Prostate gland (tissue), 2 donors: ENCODE measurements at regions not wholly inside any gene's neighbourhood (a gene's known extent, or its start where the extent isn't known, plus 50 kb on each side); places are given as distances from the start of the nearest gene placed in this dataset.
A peak's percentile ranks its signal among the peaks of the same experiment; 100 is the strongest.

ENCODE experiments used
- DNase-seq: peaks from one replicate; pipeline ENCODE4 v3.0.0-alpha.2; 2019; ENCODE audit warnings: low spot score
- H3K27ac ChIP-seq, 2 donors: fragments of 200-600 bp; sonication (generic); 2 replicates each; pipeline ENCODE4 v1.5.1; 2017 to 2019
- H3K27me3 ChIP-seq: fragments of 200-600 bp; sonication (generic); replicated peaks from 2 replicates; pipeline ENCODE4 v1.5.1; 2019; ENCODE audit not compliant: insufficient read depth
- H3K36me3 ChIP-seq, 2 donors: fragments of 200-600 bp; sonication (generic); 1 replicate in 1 of 2; 2 replicates in 1 of 2; pipeline versions ENCODE4 v1.5.1 to v1.8.1; 2017 to 2019
- H3K4me1 ChIP-seq: fragments of 200-600 bp; sonication (generic); replicated peaks from 2 replicates; pipeline ENCODE4 v1.5.1; 2019
- H3K4me3 ChIP-seq, 2 donors: fragments of 200-600 bp; sonication (generic); 2 replicates each; pipeline ENCODE4 v1.5.1; 2017 to 2019
- H3K9me3 ChIP-seq: fragments of 200-600 bp; sonication (generic); 2 replicates; pipeline ENCODE4 v1.5.1; 2017
- POLR2A ChIP-seq: fragments of 450-650 bp; IDR thresholded peaks from one replicate; pipeline ENCODE4 v1.6.1; 2016; ENCODE audit warnings: antibody characterized with exemption, mild to moderate bottlenecking
- POLR2AphosphoS5 ChIP-seq: sonication (generic); formaldehyde crosslinking; IDR thresholded peaks from one replicate; pipeline ENCODE4 v1.6.1; 2017; ENCODE audit warnings: antibody characterized with exemption
- WGBS: methylation state at CpG from one replicate; pipeline ENCODE4 v1.1.5; 2018; 5-methylcytosine and 5-hydroxymethylcytosine counted together
- intact Hi-C: fragments of 100-400 bp; cut with DNase I; formaldehyde crosslinking; loops from one replicate; pipeline ENCODE4 v1.14.2; 2022
- TF ChIP-seq, protein P1 (sequence below), 4 experiments: fragments of 200-600 bp in 2 of 4; fragments of 450-650 bp in 2 of 4; sonication (generic) in 2 of 4; IDR thresholded peaks; 1 replicate in 3 of 4; 2 replicates in 1 of 4; pipeline ENCODE4 v1.5.1; 2016 to 2019; ENCODE audit warnings: antibody characterized with exemption in 4 of 4, mild to moderate bottlenecking in 2 of 4, moderate library complexity in 2 of 4

DNA sequence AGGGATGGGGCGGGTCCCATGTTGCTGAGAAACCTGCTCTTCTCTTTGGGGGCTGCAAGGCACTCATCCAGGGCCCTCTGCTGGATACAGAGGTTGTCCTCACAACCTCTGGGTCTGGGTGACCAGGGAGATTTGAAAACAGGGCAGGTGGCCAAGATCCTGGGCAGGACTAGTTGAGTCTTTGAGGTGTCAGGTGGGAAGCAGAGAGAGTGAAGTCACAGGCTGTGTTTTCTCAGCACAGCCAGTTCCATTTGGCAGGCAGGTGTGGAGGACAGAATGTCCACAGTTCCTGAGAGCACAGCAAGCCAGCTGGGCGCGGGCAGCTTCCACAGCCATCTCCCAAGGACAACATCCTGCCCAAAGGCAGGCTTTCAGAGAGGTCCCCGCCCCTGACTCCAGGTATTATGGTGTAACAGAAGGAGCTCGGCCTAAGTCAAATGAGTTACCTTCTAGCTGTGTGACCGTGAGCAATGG is 118.8 kb downstream of the NUFIP1 start:
- Histone ChIP-seq H3K27ac (peak overlapping the region; percentile 83 to 88), H3K4me3 (no peak overlapping the region), H3K9me3 (no peaks in the 10 kb centered on the region), H3K4me1 (peaks cover 3% of the 10 kb centered on the region), H3K36me3 (no peaks in the 10 kb centered on the region), H3K27me3 (no peaks in the 10 kb centered on the region)
- intact Hi-C loops: loop anchor here (5.0 to 10.0 kb wide), 3 partner anchors 52 to 386 kb away; no protein-coding TSS in a partner anchor
- peak; percentile 96 for DNase-seq
- TF ChIP-seq, protein P1, sequence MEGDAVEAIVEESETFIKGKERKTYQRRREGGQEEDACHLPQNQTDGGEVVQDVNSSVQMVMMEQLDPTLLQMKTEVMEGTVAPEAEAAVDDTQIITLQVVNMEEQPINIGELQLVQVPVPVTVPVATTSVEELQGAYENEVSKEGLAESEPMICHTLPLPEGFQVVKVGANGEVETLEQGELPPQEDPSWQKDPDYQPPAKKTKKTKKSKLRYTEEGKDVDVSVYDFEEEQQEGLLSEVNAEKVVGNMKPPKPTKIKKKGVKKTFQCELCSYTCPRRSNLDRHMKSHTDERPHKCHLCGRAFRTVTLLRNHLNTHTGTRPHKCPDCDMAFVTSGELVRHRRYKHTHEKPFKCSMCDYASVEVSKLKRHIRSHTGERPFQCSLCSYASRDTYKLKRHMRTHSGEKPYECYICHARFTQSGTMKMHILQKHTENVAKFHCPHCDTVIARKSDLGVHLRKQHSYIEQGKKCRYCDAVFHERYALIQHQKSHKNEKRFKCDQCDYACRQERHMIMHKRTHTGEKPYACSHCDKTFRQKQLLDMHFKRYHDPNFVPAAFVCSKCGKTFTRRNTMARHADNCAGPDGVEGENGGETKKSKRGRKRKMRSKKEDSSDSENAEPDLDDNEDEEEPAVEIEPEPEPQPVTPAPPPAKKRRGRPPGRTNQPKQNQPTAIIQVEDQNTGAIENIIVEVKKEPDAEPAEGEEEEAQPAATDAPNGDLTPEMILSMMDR (IDR thresholded peaks at IDR 0.05): peak in 2 of 4 experiments; percentile 14 to 39
- TF ChIP-seq POLR2A (no peak), POLR2AphosphoS5 (peak; percentile 97)
- WGBS: 40% methylated on average over 6 of the region's 6 CpGs

DNA sequence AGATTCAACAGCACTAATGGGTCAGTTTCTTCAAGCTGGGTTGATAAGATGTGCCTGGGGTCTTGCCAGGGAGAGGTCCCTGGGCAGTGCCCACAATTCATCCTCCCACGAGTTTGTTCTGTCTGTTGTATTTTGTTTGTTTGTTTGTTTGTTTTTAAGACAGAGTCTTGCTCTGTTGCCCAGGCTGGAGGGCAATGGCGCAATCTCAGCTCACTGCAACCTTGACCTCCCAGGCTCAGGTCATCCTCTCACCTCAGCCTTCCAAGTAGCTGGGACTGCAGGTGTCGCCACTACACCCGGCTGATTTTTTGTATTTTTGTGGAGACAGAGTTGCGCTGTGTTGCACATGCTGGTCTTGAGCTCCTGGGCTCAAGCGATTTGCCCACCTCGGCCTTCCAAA is 120.1 kb downstream of the NUFIP1 start:
- 82% methylated on average over 7 of the region's 7 CpGs for WGBS
- TF ChIP-seq POLR2A (no peak), POLR2AphosphoS5 (no peak)
- TF ChIP-seq, protein P1 (IDR thresholded peaks at IDR 0.05): no peak
- Histone ChIP-seq H3K4me3 (no peak overlapping the region), H3K4me1 (peaks cover 3% of the 10 kb centered on the region), H3K27me3 (no peaks in the 10 kb centered on the region), H3K27ac (peak overlapping the region; percentile 83 to 88), H3K9me3 (no peaks in the 10 kb centered on the region), H3K36me3 (no peaks in the 10 kb centered on the region)
- DNase-seq: no peak
- intact Hi-C loops: no loop called here

DNA sequence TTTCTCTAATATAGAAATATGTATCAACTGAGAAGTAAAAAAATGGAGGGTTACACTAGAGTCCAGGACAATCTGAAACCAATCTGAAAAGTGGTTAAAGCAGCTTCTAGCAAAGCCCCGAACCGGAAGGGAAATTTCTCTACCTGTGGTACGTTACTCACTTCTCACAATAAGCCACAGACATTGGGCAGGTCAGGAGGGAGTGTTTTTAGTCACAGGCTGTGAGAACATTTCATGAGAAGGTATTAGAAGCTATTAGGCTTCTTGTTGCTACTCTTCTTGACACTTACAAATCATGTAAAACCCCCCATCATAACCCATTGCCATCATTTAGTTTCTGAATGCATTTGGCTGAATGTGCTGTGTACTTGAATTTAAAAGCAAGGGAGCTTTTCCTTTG is 120.9 kb downstream of the NUFIP1 start:
- DNase-seq: no peak
- no peak overlapping the region for H3K4me3 ChIP-seq
- no peaks in the 10 kb centered on the region for H3K9me3 ChIP-seq
- H3K4me1 ChIP-seq: peaks cover 3% of the 10 kb centered on the region
- H3K36me3 ChIP-seq: no peaks in the 10 kb centered on the region
- TF ChIP-seq POLR2A (no peak), POLR2AphosphoS5 (no peak)
- TF ChIP-seq, protein P1 (IDR thresholded peaks at IDR 0.05): no peak
- peak overlapping the region; percentile 83 to 88 for H3K27ac ChIP-seq
- no peaks in the 10 kb centered on the region for H3K27me3 ChIP-seq
- intact Hi-C loops: no loop called here
- WGBS: 54% methylated on average over 3 of the region's 3 CpGs

DNA sequence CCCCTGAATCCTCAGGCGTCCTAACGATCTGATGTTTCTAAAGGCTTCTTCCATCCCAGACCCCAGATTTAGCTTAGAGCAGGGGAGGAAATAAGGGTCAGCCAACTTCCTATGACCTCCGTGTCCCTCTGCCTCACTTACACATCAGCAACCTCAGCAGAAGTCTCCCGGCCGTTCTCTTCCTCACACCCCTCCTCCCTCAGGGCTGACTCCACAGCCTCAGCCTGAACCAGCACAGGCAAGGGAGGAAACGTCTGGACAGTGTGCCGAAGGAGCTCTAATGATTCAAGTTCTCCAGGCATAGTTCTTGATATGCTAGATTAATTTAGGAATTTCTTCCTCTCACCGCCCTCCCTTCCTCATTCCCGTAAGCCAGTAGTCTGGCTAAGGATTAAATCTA is 121.4 kb downstream of the NUFIP1 start:
- Histone ChIP-seq H3K27ac (peak overlapping the region; percentile 83 to 88), H3K4me3 (no peak overlapping the region), H3K4me1 (peaks cover 3% of the 10 kb centered on the region), H3K36me3 (no peaks in the 10 kb centered on the region), H3K27me3 (no peaks in the 10 kb centered on the region), H3K9me3 (no peaks in the 10 kb centered on the region)
- no peak for DNase-seq
- WGBS: 75% methylated on average over 9 of the region's 9 CpGs
- TF ChIP-seq POLR2AphosphoS5 (no peak), POLR2A (no peak)
- TF ChIP-seq, protein P1 (IDR thresholded peaks at IDR 0.05): no peak
- intact Hi-C loops: no loop called here

DNA sequence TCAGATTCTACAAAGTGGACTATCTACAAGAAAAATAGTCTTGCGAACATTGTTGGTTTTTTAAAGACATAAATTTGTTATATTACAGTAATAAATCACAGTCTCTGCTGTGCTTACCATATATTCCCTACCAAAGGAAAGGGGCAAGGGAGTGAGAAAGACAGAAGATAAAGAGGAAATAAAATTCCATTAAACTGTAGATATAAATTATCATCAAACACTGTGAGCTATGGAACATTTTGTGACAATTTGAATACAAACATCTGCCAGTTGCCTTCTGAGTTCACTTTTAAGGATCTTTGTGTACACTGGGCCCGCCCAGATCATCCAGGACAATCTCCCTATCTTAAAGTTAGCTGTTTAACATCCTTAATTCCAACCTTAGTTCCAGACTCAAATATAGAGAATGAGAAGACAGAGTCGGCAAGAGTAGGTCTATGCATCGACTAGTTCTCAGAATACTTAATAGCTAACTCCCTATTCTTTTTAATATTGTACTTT is 122.8 kb downstream of the NUFIP1 start:
- H3K9me3 ChIP-seq: no peaks in the 10 kb centered on the region
- peaks cover 3% of the 10 kb centered on the region for H3K4me1 ChIP-seq
- TF ChIP-seq POLR2AphosphoS5 (peak; percentile 41), POLR2A (no peak)
- TF ChIP-seq, protein P1 (IDR thresholded peaks at IDR 0.05): no peak
- H3K4me3 ChIP-seq: no peak overlapping the region
- intact Hi-C loops: no loop called here
- H3K27me3 ChIP-seq: no peaks in the 10 kb centered on the region
- H3K36me3 ChIP-seq: no peaks in the 10 kb centered on the region
- H3K27ac ChIP-seq: peak overlapping the region; percentile 57 to 88
- no peak for DNase-seq
- 57% methylated on average over 4 of the region's 4 CpGs for WGBS
